ENCODE measurements at regions not wholly inside any gene's neighbourhood (a gene's known extent, or its start where the extent isn't known, plus 50 kb on each side); places are given as distances from the start of the nearest gene placed in this dataset.
A peak's percentile ranks its signal among the peaks of the same experiment; 100 is the strongest.

GRCh38 chr1:235925016-235925415, 58.3 kb upstream of the LYST start:
- DNase-seq (ENCODE audit: insufficient read length, low spot score), result no peak
- FAIRE-seq, result no peak

DNA sequence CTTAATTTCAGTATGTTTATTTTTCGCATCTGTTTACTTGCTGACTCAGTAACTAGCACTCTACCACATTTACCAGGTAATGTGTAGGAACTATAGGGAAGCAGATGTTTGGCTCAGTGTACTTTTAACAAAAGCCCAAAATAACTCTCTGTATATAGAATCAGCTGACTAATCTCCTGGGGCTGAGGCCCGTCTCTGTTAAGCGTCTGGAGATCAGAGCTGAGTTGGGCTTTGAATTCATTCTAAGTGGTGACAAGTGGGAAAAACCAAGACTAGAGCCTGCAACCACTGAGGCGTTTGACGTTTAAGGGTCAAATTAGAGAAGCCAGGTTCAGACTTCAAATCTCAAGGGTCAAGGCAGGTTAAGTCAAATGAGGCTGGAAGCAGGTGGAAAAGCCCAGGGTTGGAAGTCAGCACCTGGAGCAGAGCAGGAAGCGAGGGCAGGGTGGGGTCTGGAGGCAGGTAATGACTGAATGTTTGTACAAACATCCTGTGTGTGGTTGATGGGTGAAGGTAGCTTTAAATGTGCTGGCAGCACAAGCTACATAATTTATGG, 56.8 kb upstream of the LYST start:
- FAIRE-seq (no peak), DNase-seq (ENCODE audit: insufficient read length, low spot score) (no peak)
- no peak for TF ChIP-seq POLR2A (IDR thresholded peaks at IDR 0.05; ENCODE audit: low read depth, low read length)

More at GRCh38 chr1:235925016-235925415, 58.3 kb upstream of the LYST start:
- no peak for TF ChIP-seq POLR2A (IDR thresholded peaks at IDR 0.05; ENCODE audit: low read depth, low read length)

DNA sequence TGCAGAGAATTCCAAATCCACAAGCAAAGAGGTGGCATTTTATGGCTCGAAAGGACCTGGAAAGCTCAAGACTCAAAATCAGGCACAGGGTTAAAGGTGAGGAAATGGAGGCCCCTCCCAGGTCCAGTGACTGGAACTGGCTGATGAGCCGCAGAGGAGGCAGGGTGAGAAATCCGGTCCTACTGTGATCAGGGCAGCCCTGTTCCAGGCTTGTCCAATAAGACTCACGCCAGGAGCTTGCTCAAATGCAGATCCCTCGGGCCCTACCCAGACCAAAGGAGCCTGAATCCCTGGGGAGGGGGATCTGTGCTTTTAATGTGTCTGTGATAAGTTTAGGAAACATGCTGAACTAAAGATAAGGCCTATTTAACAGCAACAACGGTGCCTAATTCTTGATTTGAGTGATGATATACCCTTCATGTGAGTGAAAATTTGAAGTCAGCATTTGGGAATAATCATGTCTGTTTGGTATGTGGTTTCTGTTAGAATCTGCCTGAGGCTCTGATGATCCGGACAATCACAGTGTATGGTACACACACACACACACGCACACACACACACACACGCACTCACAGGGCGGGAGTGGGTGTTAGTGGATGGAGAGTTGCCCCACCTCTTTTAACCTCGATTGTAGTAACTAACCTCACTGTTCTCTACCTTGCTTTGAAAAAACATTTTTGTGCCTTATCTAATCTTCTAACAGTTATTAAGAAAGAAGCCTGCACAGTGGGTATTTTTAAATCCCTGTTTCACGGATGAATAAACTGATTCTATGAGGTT, 54.1 kb upstream of the LYST start:
- DNase-seq (ENCODE audit: insufficient read length, low spot score) (no peak), FAIRE-seq (no peak)
- no peak for TF ChIP-seq POLR2A (IDR thresholded peaks at IDR 0.05; ENCODE audit: low read depth, low read length)

GRCh38 chr1:235919833-235920441, 53.2 kb upstream of the LYST start:
- no peak for TF ChIP-seq POLR2A (IDR thresholded peaks at IDR 0.05; ENCODE audit: low read depth, low read length)
- FAIRE-seq, result no peak
- peak; percentile 47 for DNase-seq (ENCODE audit: insufficient read length, low spot score)

DNA sequence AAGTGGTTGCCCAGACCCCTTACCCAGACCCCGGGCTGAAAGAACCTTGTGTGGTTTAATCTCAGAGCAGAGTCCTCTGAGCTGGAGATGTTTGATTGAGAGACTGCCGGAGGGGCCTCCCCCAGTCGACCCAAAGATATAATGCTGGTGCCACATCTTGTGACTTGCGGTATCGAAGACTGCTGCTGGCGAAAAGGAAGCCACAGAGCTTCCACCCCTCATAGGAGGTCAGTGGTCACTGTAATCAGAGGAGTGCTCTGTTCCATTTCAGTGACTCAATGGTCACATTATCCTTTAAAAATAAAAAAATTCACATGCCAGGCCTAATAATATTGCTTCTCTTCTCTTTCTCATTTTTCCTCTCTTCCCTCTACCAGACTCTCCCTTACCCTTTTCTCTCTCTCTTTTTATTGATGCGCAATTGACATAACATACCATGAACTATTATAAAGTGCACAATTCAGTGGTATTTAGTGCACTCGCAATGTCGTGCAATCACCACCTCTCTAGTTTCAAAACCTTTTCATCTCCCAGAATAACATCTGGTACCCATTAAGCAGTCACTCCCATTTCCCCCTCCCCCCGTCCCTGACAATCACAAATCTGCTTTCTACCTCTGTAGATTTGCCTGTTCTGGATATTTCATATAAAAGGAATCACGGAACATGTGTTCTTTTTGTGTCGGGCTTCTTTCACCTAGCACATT, 52.6 kb upstream of the LYST start:
- TF ChIP-seq POLR2A (IDR thresholded peaks at IDR 0.05; ENCODE audit: low read depth, low read length), result no peak
- FAIRE-seq, result no peak
- DNase-seq (ENCODE audit: insufficient read length, low spot score), result no peak

- DNase-seq (ENCODE audit: insufficient read length, low spot score), result no peak
- FAIRE-seq, result no peak
- no peak for TF ChIP-seq POLR2A (IDR thresholded peaks at IDR 0.05; ENCODE audit: low read depth, low read length)
These were observed 51.8 kb upstream of the LYST start for GRCh38 chr1:235918465-235918864.

GRCh38 chr1:235918032-235918431, 51.3 kb upstream of the LYST start:
- FAIRE-seq (no peak), DNase-seq (ENCODE audit: insufficient read length, low spot score) (no peak)
- no peak for TF ChIP-seq POLR2A (IDR thresholded peaks at IDR 0.05; ENCODE audit: low read depth, low read length)

- peak; percentile 66 for DNase-seq (ENCODE audit: insufficient read length, low spot score)
- no peak for TF ChIP-seq POLR2A (IDR thresholded peaks at IDR 0.05; ENCODE audit: low read depth, low read length)
- peak; percentile 27 for FAIRE-seq
These were observed 50.6 kb upstream of the LYST start for GRCh38 chr1:235917267-235917811.
